ENCODE measurements at regions not wholly inside any gene's neighbourhood (a gene's known extent, or its start where the extent isn't known, plus 50 kb on each side); places are given as distances from the start of the nearest gene placed in this dataset.
"Not testable (repeated sequence)": the region's sequence is repeated elsewhere in the genome, so short reads cannot be mapped to it uniquely, and the experiment has no call there.

DNA sequence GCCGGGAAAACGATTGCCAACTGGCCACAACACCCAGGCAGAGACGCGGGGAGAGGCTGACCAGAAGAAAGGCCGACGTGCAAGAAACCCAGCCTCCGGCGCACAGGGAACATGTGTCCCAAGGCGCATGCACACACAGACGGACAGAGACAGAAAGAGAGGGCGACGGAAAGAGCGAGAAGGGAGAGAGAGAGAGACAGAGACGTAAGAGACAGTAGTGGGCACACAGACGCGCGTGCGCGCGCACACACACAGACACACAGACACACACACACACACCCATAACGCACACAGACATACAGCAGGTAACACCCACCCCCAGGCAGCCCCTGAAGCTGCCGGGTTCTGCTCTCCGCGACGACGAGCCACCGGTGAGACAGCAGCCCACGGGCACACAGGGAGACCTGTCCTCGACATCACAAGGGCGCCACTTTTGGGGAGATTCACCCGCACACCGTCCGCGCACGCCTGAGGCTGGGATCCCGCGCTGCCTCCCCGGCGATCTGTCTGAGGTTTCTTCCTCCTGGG lies 1581.8 kb downstream of the FOXD4L5 start:
- H3K36me3 ChIP-seq; H3K4me3 ChIP-seq (ENCODE audit: low read depth in 1 of 2, low read length in 1 of 2); H3K27ac ChIP-seq; H3K9me3 ChIP-seq; H3K27me3 ChIP-seq; H3K4me1 ChIP-seq (ENCODE audit: control insufficient read depth in 1 of 2, insufficient read depth in 1 of 2, low read depth in 1 of 2, low read length in 1 of 2): not testable (repeated sequence)

Data from neutrophil (primary cell).